Colonic mucosa (tissue), 4 donors: ENCODE measurements at regions not wholly inside any gene's neighbourhood (a gene's known extent, or its start where the extent isn't known, plus 50 kb on each side); places are given as distances from the start of the nearest gene placed in this dataset.

Experiments used
- DNase-seq: peaks from one replicate; pipeline ENCODE4 v3.0.0-alpha.2; 2020
- H3K27ac ChIP-seq: fragments of 200-600 bp; one replicate; pipeline ENCODE4 v1.8.0; 2021
- H3K27me3 ChIP-seq: fragments of 200-600 bp; one replicate; pipeline ENCODE4 v1.8.0; 2021
- H3K36me3 ChIP-seq: fragments of 200-600 bp; one replicate; pipeline ENCODE4 v1.8.0; 2021
- H3K4me1 ChIP-seq: fragments of 200-600 bp; one replicate; pipeline ENCODE4 v1.8.0; 2021; ENCODE audit warnings: mild to moderate bottlenecking
- H3K4me3 ChIP-seq: fragments of 200-600 bp; one replicate; pipeline ENCODE4 v1.8.0; 2021
- H3K9ac ChIP-seq, 2 donors: one replicate each; pipeline ENCODE4 v1.7.0; 2013; ENCODE audit warnings: control low read depth in 2 of 2, low read depth in 2 of 2, low read length in 2 of 2
- H3K9me3 ChIP-seq: fragments of 200-600 bp; one replicate; pipeline ENCODE4 v1.8.0; 2021
- CTCF ChIP-seq: fragments of 200-600 bp; IDR thresholded peaks from one replicate; pipeline ENCODE4 v1.8.0; 2022; ENCODE audit warnings: antibody characterized with exemption, mild to moderate bottlenecking
- intact Hi-C: fragments of 100-400 bp; cut with DNase I; formaldehyde crosslinking; loops from one replicate; pipeline ENCODE4 v1.14.1; 2022
- donor health status: healthy.
- donor health status: DM: no; HTN: no; CAD: no.
- donor health status: DM: no; HTN: no; CAD: no.

DNA sequence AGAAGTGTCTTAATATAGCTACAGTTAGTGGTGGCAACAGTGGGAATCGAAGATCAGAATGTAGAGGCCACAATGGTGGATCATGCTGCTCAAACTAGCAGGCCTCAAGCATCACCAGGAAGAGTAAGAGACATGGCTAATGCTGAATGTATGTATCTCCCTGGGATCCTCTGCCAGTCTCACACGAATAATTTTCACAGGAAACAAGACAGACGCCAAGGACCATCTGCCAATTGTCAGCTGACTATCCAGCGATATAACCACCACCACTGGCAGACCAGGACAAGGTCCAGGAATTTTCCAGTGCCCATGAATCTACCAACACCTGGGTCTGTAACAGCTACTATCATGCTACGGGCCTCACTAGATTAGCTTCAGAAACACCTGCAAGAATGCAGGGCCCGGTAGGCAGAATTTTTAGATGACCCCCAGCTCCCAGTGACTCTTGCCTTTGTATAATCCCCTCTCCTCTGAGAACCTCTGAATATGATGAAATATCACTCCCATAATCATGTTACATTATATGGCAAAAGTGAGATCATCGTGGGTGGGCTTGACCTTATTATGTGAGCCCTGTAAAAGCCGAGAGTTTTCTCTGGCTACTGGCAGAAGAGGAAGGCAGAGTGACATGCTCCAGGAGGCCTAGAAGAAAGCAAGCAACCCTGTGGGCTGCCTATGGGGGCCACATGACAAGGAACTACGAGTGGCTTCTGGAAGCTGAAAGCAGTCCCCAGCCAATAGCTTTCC, 429.8 kb downstream of the BCOR start:
- Histone ChIP-seq H3K27me3 (no peaks in the 10 kb centered on the region), H3K36me3 (no peaks in the 10 kb centered on the region), H3K4me3 (no peak overlapping the region), H3K9ac (no peak overlapping the region), H3K9me3 (no peaks in the 10 kb centered on the region), H3K27ac (no peak overlapping the region), H3K4me1 (no peaks in the 10 kb centered on the region)
- intact Hi-C loops = no loop called here
- DNase-seq = no peak
- no peak for TF ChIP-seq CTCF

GRCh38 chrX:39669668-39670067, 428.1 kb downstream of the BCOR start:
- no peaks in the 10 kb centered on the region for H3K27me3 ChIP-seq
- H3K4me1 ChIP-seq = no peaks in the 10 kb centered on the region
- H3K36me3 ChIP-seq = no peaks in the 10 kb centered on the region
- no peak for DNase-seq
- no peak overlapping the region for H3K27ac ChIP-seq
- no peaks in the 10 kb centered on the region for H3K9me3 ChIP-seq
- no peak overlapping the region for H3K4me3 ChIP-seq
- intact Hi-C loops = no loop called here
- TF ChIP-seq CTCF = no peak
- no peak overlapping the region for H3K9ac ChIP-seq

- H3K4me1 ChIP-seq = no peaks in the 10 kb centered on the region
- H3K9me3 ChIP-seq = no peaks in the 10 kb centered on the region
- H3K9ac ChIP-seq = no peak overlapping the region
- H3K36me3 ChIP-seq = no peaks in the 10 kb centered on the region
- no peaks in the 10 kb centered on the region for H3K27me3 ChIP-seq
- no peak for TF ChIP-seq CTCF
- H3K4me3 ChIP-seq = no peak overlapping the region
- intact Hi-C loops = no loop called here
- no peak for DNase-seq
- no peak overlapping the region for H3K27ac ChIP-seq
Observed at GRCh38 chrX:39670281-39670680, 427.5 kb downstream of the BCOR start.

DNA sequence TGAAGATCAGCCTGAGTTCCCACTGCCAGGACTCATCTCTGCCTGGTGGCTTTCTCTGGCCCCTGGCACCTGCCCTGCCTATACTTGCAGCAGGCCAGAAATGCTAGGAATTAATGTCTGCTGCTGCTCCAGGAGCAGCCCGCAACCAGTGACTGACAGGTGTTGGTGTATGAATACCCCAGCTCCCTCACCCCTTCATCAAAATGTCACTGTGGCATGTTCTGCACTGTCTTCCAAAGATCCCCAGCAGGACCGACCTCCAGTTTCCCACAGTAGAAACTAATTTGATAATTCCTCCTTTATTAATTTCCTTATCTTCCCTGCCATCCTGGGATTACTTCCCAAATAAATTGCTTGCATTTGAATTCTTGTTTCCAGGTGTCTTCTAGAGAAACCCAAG, 425.4 kb downstream of the BCOR start:
- Histone ChIP-seq H3K27ac (no peak overlapping the region), H3K4me3 (no peak overlapping the region), H3K9ac (no peak overlapping the region), H3K4me1 (no peaks in the 10 kb centered on the region), H3K27me3 (no peaks in the 10 kb centered on the region), H3K9me3 (no peaks in the 10 kb centered on the region), H3K36me3 (no peaks in the 10 kb centered on the region)
- no peak for DNase-seq
- intact Hi-C loops = no loop called here
- TF ChIP-seq CTCF = no peak

DNA sequence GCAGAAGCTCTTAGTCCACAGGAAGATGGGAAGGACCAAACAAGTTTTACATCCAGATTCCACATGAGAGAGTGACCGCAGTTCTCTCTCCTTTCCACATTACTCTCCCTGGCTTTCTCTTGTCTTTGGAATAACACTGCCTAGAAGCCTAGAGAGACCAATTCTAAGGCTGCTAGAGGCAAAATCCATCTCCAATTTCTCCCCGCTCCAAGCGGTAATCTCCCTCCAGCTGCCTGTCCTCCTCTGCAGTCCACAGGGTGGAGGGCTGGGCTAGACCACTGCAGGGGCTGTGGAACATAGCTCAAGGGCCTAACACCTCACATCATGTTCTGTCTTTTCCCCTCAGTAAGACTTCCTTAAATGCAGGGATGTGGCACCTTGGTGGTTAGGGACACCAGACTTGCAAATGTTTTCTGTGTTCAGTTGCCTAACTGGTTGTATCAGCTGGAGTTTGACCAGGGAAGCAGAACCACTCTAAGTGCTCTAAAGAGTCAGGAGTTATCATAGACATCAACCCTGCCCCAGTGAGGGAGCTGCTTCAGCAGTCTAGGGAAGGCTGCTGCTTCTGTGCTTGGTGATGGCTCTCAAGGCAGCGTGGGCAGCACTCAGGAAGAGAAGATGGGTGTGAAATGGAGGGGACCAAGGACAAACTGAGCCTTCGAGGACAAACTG, 423.1 kb downstream of the BCOR start:
- Histone ChIP-seq H3K27ac (no peak overlapping the region), H3K4me1 (no peaks in the 10 kb centered on the region), H3K9ac (no peak overlapping the region), H3K4me3 (no peak overlapping the region), H3K9me3 (no peaks in the 10 kb centered on the region), H3K27me3 (no peaks in the 10 kb centered on the region), H3K36me3 (no peaks in the 10 kb centered on the region)
- DNase-seq = no peak
- TF ChIP-seq CTCF = no peak
- intact Hi-C loops = no loop called here
